ENCODE measurements at regions not wholly inside any gene's neighbourhood (a gene's known extent, or its start where the extent isn't known, plus 50 kb on each side); places are given as distances from the start of the nearest gene placed in this dataset.

DNA sequence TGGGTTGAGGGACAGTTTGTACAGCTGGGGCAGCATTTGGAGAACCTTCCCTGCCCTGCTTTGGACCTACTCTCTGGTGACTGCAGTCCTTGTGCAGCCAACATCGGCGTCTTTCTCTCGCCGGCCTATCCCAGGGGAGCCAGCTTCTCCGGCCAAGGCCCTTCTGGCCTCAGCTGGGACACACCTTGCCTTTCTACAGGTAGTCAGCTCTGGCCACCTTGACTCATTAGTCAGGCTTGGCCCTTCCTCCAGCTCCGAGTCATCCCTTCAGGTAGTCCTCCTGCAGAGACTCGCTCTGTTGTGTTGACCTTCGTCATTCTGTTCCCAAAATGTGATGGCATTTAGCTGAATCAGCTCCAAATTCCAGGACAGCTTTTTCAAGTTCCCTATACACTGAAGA is 145.0 kb upstream of the CHST15 start:
- ChIA-PET CTCF (interaction anchor here (2.3 kb wide), 1 partner anchor 13 kb away, joined by 5 read pairs; no protein-coding TSS in a partner anchor), POLR2A (no interaction called here)
- DNase-seq (ENCODE audit: extremely low spot score), result no peak
- TF ChIP-seq CTCF (IDR thresholded peaks at IDR 0.05; ENCODE audit: control extremely low read depth, extremely low read depth, low read depth, missing control alignments), result no peak

DNA sequence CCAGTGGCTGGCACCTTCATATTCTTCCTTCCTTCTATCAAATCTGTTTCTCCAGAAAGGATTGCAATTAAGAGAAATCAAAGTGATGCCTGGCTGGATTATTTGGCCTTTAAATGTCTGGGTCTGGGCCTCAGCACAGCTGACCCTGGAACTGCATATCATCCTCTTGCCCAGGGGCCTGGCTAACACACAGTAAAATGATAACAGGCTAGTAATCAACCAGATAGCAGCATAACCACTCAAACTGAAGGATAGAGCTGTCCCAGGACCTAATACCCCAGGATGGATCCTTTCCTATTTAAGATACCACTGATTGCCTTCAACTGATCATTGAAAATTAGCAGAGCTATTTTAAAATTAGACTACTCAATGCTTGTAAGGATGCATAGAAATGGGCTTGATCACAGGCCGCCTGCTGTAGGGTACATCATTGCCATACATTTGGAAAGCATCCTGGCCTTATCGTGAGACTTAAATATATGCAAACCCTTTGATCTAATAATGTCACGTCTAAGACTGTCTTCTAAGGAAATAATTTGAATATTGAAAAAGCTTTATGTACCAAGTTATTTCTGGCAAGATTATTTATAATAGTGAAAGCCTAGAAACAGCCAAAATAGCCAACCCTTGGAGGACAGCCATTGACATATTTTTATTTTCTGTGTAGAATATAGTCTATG is 144.0 kb upstream of the CHST15 start:
- ChIA-PET CTCF (interaction anchor here (2.3 kb wide), 1 partner anchor 12 kb away, joined by 5 read pairs; no protein-coding TSS in a partner anchor), POLR2A (no interaction called here)
- no peak for TF ChIP-seq CTCF (IDR thresholded peaks at IDR 0.05; ENCODE audit: control extremely low read depth, extremely low read depth, low read depth, missing control alignments)
- no peak for DNase-seq (ENCODE audit: extremely low spot score)

- ChIA-PET CTCF (interaction anchor here (2.3 kb wide), 1 partner anchor 11 kb away, joined by 5 read pairs; no protein-coding TSS in a partner anchor), POLR2A (no interaction called here)
- no peak for DNase-seq (ENCODE audit: extremely low spot score)
- no peak for TF ChIP-seq CTCF (IDR thresholded peaks at IDR 0.05; ENCODE audit: control extremely low read depth, extremely low read depth, low read depth, missing control alignments)
Measured at GRCh38 chr10:124236816-124237215, 143.4 kb upstream of the CHST15 start.

GRCh38 chr10:124236136-124236535 is 142.7 kb upstream of the CHST15 start:
- TF ChIP-seq CTCF (IDR thresholded peaks at IDR 0.05; ENCODE audit: control extremely low read depth, extremely low read depth, low read depth, missing control alignments), result no peak
- CTCF ChIA-PET, result no interaction called here
- POLR2A ChIA-PET, result no interaction called here
- no peak for DNase-seq (ENCODE audit: extremely low spot score)

GRCh38 chr10:124235232-124235631 is 141.8 kb upstream of the CHST15 start:
- CTCF ChIA-PET, result no interaction called here
- no peak for TF ChIP-seq CTCF (IDR thresholded peaks at IDR 0.05; ENCODE audit: control extremely low read depth, extremely low read depth, low read depth, missing control alignments)
- DNase-seq (ENCODE audit: extremely low spot score), result no peak
- POLR2A ChIA-PET, result no interaction called here

GRCh38 chr10:124233546-124234138 is 140.2 kb upstream of the CHST15 start:
- TF ChIP-seq CTCF (IDR thresholded peaks at IDR 0.05; ENCODE audit: control extremely low read depth, extremely low read depth, low read depth, missing control alignments), result no peak
- no peak for DNase-seq (ENCODE audit: extremely low spot score)
- CTCF ChIA-PET, result interaction anchor here (1.3 kb wide), 1 partner anchor 51 kb away, joined by 3 read pairs; no protein-coding TSS in a partner anchor
- POLR2A ChIA-PET, result no interaction called here

Measured in GM10248 (cell line).